ENCODE measurements at regions not wholly inside any gene's neighbourhood (a gene's known extent, or its start where the extent isn't known, plus 50 kb on each side); places are given as distances from the start of the nearest gene placed in this dataset.

GRCh38 chr4:24228692-24229091 lies 338.8 kb upstream of the PPARGC1A start:
- no peak for TF ChIP-seq CTCF (IDR thresholded peaks at IDR 0.05)
- no peak for TF ChIP-seq POLR2A (IDR thresholded peaks at IDR 0.05)
